ENCODE measurements at regions not wholly inside any gene's neighbourhood (a gene's known extent, or its start where the extent isn't known, plus 50 kb on each side); places are given as distances from the start of the nearest gene placed in this dataset.

GRCh38 chr6:169943241-169944060 is 192.0 kb downstream of the ERMARD start:
- TF ChIP-seq REST (IDR thresholded peaks at IDR 0.05; ENCODE audit: insufficient read depth in 1 of 2, low read depth in 2 of 2, low read length in 2 of 2) (no peak), POLR2AphosphoS5 (IDR thresholded peaks at IDR 0.05; ENCODE audit: low read depth, low read length) (no peak), TAF1 (IDR thresholded peaks at IDR 0.05; ENCODE audit: borderline replicate concordance, insufficient read depth, low read length) (no peak), SIN3A (IDR thresholded peaks at IDR 0.05; ENCODE audit: borderline replicate concordance, insufficient read depth, low read length) (no peak), FOXP2 (optimal IDR thresholded peaks at IDR 0.05; ENCODE audit: borderline replicate concordance, extremely low read depth, extremely low read length, insufficient read depth) (no peak)

GRCh38 chr6:169942173-169942572 is 190.8 kb downstream of the ERMARD start:
- no peak for TF ChIP-seq POLR2AphosphoS5 (IDR thresholded peaks at IDR 0.05; ENCODE audit: low read depth, low read length)
- TF ChIP-seq TAF1 (IDR thresholded peaks at IDR 0.05; ENCODE audit: borderline replicate concordance, insufficient read depth, low read length), result no peak
- TF ChIP-seq REST (IDR thresholded peaks at IDR 0.05; ENCODE audit: insufficient read depth in 1 of 2, low read depth in 2 of 2, low read length in 2 of 2), result no peak
- no peak for TF ChIP-seq FOXP2 (optimal IDR thresholded peaks at IDR 0.05; ENCODE audit: borderline replicate concordance, extremely low read depth, extremely low read length, insufficient read depth)
- no peak for TF ChIP-seq SIN3A (IDR thresholded peaks at IDR 0.05; ENCODE audit: borderline replicate concordance, insufficient read depth, low read length)

GRCh38 chr6:169940481-169941271 is 189.3 kb downstream of the ERMARD start:
- no peak for TF ChIP-seq POLR2AphosphoS5 (IDR thresholded peaks at IDR 0.05; ENCODE audit: low read depth, low read length)

- TF ChIP-seq REST (IDR thresholded peaks at IDR 0.05; ENCODE audit: insufficient read depth in 1 of 2, low read depth in 2 of 2, low read length in 2 of 2) (no peak), SIN3A (IDR thresholded peaks at IDR 0.05; ENCODE audit: borderline replicate concordance, insufficient read depth, low read length) (no peak), TAF1 (IDR thresholded peaks at IDR 0.05; ENCODE audit: borderline replicate concordance, insufficient read depth, low read length) (no peak), FOXP2 (optimal IDR thresholded peaks at IDR 0.05; ENCODE audit: borderline replicate concordance, extremely low read depth, extremely low read length, insufficient read depth) (no peak), POLR2AphosphoS5 (IDR thresholded peaks at IDR 0.05; ENCODE audit: low read depth, low read length) (no peak)
These were observed 188.2 kb downstream of the ERMARD start for GRCh38 chr6:169939554-169940164.

- TF ChIP-seq SIN3A (IDR thresholded peaks at IDR 0.05; ENCODE audit: borderline replicate concordance, insufficient read depth, low read length) (no peak), REST (IDR thresholded peaks at IDR 0.05; ENCODE audit: insufficient read depth in 1 of 2, low read depth in 2 of 2, low read length in 2 of 2) (no peak), TAF1 (IDR thresholded peaks at IDR 0.05; ENCODE audit: borderline replicate concordance, insufficient read depth, low read length) (no peak), POLR2AphosphoS5 (IDR thresholded peaks at IDR 0.05; ENCODE audit: low read depth, low read length) (no peak), FOXP2 (optimal IDR thresholded peaks at IDR 0.05; ENCODE audit: borderline replicate concordance, extremely low read depth, extremely low read length, insufficient read depth) (no peak)
These were observed 187.3 kb downstream of the ERMARD start for GRCh38 chr6:169938731-169939130.
